Prostate gland (tissue), 2 donors: ENCODE measurements at regions not wholly inside any gene's neighbourhood (a gene's known extent, or its start where the extent isn't known, plus 50 kb on each side); places are given as distances from the start of the nearest gene placed in this dataset.

Source experiments
- POLR2A ChIP-seq: fragments of 450-650 bp; IDR thresholded peaks from one replicate; pipeline ENCODE4 v1.6.1; 2016; ENCODE audit warnings: antibody characterized with exemption, mild to moderate bottlenecking
- POLR2AphosphoS5 ChIP-seq: sonication (generic); formaldehyde crosslinking; IDR thresholded peaks from one replicate; pipeline ENCODE4 v1.6.1; 2017; ENCODE audit warnings: antibody characterized with exemption
- TF ChIP-seq, protein P1 (sequence below), 4 experiments: fragments of 200-600 bp in 2 of 4; fragments of 450-650 bp in 2 of 4; sonication (generic) in 2 of 4; IDR thresholded peaks; 1 replicate in 3 of 4; 2 replicates in 1 of 4; pipeline ENCODE4 v1.5.1; 2016 to 2019; ENCODE audit warnings: antibody characterized with exemption in 4 of 4, mild to moderate bottlenecking in 2 of 4, moderate library complexity in 2 of 4

DNA sequence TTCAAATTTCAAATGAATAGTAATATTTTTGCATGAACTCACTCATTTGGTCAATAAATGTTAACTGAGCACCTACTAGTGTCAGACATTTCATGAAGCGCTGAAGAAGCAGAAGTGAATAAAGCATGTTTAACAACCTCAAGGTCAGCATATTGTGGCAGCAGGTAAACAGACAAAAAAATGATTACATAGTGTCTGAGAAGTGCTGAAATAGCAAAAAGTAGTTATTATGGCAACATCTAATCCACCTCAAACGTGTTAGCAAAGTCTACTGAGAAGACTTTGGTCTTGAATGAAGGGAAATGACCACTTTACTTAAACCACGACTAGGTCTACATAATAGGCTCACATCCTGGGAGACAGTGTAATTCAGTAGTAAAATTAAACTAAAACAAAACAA lies 452.2 kb upstream of the LRATD1 start:
- TF ChIP-seq POLR2A (no peak), POLR2AphosphoS5 (no peak)
- TF ChIP-seq, protein P1, sequence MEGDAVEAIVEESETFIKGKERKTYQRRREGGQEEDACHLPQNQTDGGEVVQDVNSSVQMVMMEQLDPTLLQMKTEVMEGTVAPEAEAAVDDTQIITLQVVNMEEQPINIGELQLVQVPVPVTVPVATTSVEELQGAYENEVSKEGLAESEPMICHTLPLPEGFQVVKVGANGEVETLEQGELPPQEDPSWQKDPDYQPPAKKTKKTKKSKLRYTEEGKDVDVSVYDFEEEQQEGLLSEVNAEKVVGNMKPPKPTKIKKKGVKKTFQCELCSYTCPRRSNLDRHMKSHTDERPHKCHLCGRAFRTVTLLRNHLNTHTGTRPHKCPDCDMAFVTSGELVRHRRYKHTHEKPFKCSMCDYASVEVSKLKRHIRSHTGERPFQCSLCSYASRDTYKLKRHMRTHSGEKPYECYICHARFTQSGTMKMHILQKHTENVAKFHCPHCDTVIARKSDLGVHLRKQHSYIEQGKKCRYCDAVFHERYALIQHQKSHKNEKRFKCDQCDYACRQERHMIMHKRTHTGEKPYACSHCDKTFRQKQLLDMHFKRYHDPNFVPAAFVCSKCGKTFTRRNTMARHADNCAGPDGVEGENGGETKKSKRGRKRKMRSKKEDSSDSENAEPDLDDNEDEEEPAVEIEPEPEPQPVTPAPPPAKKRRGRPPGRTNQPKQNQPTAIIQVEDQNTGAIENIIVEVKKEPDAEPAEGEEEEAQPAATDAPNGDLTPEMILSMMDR (IDR thresholded peaks at IDR 0.05), result no peak
